GM19238 (cell line): ENCODE measurements at regions not wholly inside any gene's neighbourhood (a gene's known extent, or its start where the extent isn't known, plus 50 kb on each side); places are given as distances from the start of the nearest gene placed in this dataset.

Experiments used
- DNase-seq: peaks from one replicate; pipeline ENCODE4 v3.0.0; 2011; ENCODE audit warnings: low spot score; ENCODE audit not compliant: insufficient read length

GRCh38 chr15:100735129-100736053 is 133.0 kb downstream of the ASB7 start:
- DNase-seq = no peak

GRCh38 chr15:100737214-100737613 is 134.8 kb downstream of the ASB7 start:
- DNase-seq = no peak

- no peak for DNase-seq
These were observed 136.2 kb downstream of the ASB7 start for GRCh38 chr15:100738614-100739013.

GRCh38 chr15:100740138-100740537 is 137.7 kb downstream of the ASB7 start:
- DNase-seq = no peak

- DNase-seq = no peak
These were observed 128.0 kb upstream of the ALDH1A3 start for GRCh38 chr15:100751585-100751984.

- no peak for DNase-seq
These were observed 126.1 kb upstream of the ALDH1A3 start for GRCh38 chr15:100753503-100753902.

- DNase-seq = no peak
These were observed 122.0 kb upstream of the ALDH1A3 start for GRCh38 chr15:100757661-100758060.

- no peak for DNase-seq
These were observed 121.1 kb upstream of the ALDH1A3 start for GRCh38 chr15:100758555-100758954.

- DNase-seq = no peak
These were observed 120.5 kb upstream of the ALDH1A3 start for GRCh38 chr15:100759106-100759505.

- no peak for DNase-seq
These were observed 119.8 kb upstream of the ALDH1A3 start for GRCh38 chr15:100759698-100760356.

GRCh38 chr15:100760357-100760903 is 119.2 kb upstream of the ALDH1A3 start:
- DNase-seq = no peak

- no peak for DNase-seq
These were observed 118.2 kb upstream of the ALDH1A3 start for GRCh38 chr15:100761290-100761935.

GRCh38 chr15:100762289-100762688 is 117.3 kb upstream of the ALDH1A3 start:
- no peak for DNase-seq

GRCh38 chr15:100762913-100763834 is 116.5 kb upstream of the ALDH1A3 start:
- DNase-seq = no peak

- DNase-seq = no peak
These were observed 115.5 kb upstream of the ALDH1A3 start for GRCh38 chr15:100763835-100764750.

GRCh38 chr15:100764778-100765466 is 114.7 kb upstream of the ALDH1A3 start:
- no peak for DNase-seq

GRCh38 chr15:100765467-100766241 is 114.0 kb upstream of the ALDH1A3 start:
- no peak for DNase-seq

GRCh38 chr15:100766243-100767000 is 113.2 kb upstream of the ALDH1A3 start:
- DNase-seq = no peak
